ENCODE measurements at regions not wholly inside any gene's neighbourhood (a gene's known extent, or its start where the extent isn't known, plus 50 kb on each side); places are given as distances from the start of the nearest gene placed in this dataset.

DNA sequence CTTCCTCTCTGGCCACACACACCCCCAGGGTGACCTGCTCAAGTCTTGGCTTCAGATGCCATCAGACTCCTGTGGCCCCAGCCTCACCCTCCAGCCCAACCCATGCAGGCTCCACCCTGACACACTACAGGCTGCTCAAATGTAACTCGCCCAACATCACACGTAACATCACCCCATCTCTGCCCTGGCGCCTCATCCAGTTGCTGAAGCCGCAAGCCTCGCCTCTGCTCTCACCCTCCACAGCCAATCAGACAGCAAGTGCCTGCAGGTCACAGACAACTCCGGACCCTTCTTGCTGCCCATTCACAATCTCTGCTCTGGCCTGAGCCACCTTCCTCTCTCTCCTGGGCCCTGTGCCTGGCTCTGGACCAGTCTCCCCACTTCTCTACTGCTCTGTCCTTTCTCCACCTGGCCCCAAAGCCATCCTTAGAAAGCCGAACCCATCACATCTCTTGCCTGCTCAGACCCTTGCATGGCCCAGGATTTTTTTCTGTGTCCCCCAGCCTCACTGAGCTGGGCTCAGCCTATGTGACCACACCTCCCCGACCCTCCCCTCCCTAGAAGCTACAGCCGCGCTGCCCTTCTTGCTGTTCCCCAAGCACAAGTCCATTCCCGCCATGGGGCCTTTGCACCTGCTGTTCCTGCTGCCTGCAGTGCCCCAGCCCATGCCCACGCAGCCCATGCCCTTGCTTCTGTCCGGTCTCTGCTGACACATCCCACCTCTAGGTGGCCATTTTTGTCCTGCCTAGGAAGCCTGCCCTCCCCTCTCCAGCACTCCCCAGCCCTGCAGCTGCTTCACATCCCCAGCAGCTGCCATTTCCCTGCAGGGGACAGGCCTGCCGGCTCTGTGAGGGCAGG lies 333.9 kb downstream of the CTTN start:
- no peak for DNase-seq

DNA sequence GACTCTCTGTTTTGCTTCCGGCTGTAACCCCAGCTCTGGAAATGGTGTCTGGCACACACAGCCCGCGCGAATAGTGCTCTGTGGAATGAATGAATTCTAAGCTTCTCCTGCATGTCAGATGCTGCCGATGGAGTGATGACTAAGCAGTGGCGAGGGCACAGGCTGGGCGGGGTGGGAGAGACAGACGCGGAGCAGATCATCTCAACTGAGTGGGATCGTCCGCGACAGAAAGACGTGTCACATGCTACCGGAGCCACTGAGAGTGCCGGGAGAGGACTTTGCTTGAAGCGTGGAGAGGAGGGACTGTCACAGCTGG lies 334.5 kb downstream of the CTTN start:
- DNase-seq, result peak; percentile 5

DNA sequence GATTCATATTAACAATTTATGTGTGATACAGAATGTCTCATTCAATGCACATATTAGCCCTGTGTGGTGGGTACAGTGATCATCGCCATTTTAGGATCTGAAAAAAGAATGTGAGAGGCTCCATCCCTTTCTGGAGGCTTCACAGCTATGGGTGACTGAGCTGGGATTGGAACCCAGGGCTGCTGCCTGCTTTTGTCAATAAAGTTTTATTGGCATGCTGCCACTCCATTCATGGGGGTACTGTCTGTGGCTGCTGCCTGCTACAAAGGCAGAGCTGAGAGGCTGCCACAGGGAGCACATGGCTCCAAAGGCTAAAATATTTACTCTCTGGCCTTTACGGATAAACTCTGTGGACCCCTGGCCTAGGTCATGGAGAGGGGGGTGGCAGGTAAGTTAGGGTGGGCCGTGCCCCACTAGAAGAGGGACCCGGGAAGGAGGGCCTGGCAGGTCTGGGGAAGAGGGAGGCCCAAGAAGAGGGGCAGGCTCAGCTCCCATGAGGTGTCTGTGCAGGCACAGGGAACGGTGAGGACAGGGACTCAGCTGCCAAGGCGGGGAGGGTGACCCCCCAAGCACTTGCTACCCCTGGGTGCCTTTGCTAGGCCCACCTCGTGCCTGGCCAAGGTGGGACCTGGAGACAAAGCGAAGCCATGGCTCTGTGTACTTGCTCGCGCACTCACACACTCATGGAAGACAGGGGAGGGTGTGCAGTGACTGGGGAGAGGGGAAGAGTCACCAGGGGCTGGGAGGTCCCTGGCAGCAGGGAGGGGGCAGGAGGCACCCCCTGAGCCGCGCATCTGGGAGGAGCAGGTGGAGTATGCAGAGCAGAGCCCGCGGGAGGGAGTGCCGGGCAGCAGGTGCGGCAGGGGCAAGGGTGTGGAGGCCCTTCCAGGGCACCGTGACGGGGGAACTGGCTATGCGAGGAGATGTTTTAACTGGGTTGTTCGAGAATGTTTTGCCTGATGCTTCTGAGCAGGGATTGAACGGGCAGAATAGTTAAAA lies 335.3 kb downstream of the CTTN start:
- DNase-seq, result no peak

DNA sequence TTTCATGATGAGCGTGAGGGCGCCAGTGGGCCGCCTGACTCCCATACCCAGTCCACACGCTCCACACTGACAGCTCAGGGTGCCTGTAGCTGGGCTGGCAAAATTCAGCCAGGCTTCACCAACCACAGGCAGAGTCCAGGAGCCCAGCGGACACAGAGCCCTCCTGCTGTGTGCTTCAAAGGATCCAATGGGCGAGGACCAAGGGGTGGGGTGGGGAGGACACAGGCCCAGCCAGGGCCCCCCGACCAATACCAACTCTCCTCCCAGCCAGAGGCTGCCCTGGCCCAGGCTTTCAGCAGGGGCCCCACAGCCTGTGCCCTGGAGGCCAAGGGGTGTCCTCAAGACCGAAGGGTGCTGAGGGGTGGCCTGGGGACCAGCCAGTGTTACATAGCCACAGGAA lies 336.1 kb downstream of the CTTN start:
- no peak for DNase-seq

DNA sequence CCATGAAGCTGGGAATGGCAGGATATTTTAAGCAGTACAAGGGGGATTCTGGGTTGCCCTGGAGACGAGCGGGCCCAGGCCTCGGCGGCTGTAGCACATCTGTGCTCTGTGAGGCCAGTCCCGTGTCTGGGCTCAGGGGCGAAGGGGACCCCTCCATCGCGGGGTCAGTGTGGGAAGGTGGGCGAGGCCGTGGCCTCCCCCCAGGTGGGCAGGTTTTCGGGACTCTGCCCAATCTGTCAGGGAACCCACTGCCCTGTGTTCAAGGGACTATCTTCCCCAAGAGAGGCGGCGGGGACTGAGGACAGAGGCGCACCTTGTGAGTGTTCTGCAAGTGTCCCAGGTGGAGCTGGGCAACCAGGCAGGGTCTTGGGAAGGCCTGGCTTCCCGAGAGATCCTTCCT lies 336.6 kb downstream of the CTTN start:
- no peak for DNase-seq

DNA sequence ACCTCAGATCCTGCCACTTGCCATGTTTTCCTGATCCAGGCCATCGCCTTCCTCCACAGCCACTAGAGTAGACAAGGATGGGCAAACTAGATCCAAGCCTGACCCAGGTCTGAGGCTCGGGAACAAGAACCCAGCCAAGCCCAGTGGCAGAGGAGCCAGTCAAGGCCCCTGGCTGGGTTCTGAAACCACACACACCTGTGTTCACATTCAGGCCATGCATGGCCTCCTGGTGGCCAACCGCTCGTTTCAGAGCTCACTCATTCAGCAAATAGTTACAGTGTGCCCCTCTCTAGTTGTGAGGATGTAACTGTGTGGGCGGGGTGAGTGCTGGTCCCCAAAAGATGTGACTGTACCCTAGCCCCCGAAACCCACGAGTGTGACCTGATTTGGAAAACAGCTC lies 337.6 kb downstream of the CTTN start:
- no peak for DNase-seq

DNA sequence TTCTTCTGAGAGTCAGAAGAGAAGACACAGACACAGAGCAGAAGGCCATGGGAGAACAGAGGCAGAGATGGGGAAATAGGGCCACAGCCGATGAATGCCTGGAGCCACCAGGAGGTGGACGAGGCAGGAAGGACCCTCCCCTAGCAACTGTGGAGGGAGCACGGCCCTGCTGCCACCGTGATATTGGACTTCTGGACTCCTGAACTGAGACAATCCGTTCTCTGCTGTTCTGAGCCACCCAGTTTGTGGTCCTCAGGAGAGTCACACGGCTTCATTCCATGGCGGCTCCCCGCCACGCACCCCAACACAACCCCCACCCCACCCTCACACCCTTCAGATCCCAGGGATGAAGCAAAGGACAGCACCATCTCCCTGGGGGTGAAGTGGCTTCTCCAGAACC lies 338.1 kb downstream of the CTTN start:
- no peak for DNase-seq

DNA sequence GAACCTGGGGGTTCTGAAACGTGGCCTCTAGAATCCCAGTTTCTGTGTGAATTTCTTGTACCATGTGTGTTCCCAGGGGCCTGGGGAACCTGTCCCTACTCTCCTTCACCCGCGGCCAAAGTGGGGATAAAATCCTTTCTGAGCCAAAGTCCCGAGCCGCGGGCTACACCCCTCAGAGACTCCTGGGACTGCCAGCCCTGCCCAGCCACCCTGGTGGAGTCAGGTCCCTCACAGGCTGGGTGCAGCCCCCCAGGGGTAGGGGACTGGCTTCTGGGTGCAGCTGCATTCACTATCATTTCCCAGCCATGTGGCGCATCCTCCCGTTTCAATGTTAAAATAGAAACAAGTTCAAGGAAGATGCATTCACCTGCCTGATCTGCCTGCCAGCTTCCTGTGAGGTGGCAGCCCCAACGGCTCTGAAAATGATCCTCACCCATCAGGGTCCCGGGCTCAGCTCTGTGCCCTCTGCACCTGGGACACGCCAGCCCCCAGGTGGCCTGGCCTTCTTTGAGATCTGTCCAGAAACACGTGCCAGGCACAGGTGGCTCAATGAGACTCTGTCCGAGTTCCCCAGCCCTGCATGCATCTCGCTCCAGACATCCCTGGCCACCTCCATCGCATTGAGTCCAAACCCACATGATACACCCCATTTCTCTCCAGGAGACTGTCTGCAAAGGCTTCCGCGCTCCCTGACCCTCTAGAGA lies 338.8 kb downstream of the CTTN start:
- DNase-seq, result no peak

DNA sequence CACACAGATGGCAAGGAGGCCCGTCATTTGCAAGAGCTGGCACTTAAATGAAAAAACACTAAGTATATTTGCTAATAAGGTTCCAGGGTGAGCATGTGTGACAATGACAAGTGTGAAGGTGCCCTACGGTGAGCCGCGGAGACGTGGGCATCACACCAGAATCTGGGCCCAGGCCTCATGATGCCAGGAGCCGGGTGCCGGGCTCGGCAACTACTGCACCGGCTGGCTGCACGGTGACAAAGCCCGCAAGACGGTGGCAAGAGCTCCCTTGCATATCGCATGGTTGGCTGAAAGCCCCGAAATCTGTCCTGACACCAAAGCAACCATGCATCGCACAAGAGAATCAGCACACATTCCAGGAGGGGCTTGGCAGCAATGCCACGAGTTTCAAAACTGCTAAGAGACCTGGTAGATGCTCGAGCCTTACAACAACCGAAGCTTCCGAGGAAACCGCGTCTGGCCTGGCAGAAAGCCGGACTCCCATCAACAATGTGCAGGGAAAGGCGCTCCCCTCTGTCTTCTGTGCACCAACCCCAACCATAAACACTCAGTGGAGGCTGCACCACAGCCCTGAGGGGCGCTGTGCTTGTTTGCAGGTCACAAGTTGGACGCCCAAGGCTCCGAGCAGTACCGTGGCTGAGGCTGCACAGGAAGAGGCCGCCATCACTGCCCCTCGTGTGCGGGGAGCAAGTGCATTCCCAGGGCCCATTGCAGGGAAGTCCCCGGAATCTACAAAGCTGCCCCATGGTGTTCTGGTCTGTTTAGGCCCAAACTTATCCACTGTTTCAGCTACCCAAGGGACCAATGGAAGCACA lies 339.7 kb downstream of the CTTN start:
- DNase-seq, result no peak

DNA sequence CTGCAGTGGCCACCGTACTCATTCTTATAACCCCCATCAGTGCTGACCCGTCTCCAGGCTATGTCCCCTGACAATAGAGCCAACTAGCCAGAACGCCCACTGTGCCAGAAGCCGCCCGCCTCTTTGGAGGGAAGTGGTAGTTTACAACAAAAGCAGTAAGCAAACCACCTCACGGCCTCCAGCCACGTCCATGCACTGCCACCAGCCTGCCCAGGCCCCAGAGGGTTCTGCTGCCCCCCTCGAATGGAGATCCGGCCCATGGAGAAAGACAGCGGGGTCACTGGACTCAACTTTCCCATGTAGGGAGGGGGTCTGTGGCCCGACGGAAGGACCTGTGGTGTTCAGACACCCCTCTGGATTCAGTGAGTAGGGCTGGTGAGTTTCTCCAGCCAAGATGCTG lies 340.3 kb downstream of the CTTN start:
- no peak for DNase-seq

DNA sequence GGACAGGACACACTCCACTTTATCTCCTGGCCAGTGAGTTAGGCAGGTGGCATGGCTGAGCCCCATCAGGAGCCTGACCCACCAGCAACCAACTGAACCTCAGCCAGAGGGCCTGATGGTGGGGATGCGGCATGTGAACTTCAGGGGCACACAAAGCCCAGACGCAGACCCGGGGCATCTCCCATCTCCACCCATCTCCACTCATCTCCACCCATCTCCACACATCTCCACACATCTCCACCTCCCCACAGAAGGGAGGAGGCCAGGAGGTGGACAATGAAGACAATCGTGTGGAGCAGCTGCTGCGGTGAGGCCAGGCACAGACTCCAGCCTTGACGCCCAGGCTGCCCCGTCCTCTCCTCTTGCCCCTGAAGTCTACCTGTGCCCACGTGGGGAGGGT lies 340.8 kb downstream of the CTTN start:
- DNase-seq, result no peak

DNA sequence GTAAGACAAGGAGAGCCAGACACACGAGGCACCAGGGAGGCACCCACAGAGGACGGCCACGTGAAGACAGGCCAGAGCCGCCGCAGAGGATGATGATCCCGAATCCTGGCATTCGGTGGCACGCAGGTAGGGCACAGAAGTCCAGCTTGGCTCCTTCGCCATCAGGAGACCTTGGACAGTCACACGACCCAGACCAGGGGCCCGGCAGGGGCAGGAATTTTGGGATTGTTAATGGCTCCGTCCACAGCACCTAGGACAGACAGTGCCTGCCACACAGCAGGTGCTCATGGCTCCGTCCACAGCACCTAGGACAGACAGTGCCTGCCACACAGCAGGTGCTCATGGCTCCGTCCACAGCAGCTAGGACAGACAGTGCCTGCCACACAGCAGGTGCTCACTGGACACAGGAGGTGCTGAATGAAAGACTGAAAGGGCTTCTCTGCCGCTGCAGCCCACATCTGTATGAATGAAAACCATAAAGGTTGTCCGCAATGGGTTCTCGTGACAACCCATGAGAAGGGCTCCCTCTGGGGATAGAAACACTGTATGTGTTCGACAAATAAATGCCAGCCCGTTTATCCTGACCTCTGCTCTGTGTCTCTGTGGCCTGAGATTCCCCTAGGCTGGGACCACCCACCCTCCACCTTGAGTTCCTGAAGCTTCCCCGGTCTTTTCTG lies 341.6 kb downstream of the CTTN start:
- no peak for DNase-seq

DNA sequence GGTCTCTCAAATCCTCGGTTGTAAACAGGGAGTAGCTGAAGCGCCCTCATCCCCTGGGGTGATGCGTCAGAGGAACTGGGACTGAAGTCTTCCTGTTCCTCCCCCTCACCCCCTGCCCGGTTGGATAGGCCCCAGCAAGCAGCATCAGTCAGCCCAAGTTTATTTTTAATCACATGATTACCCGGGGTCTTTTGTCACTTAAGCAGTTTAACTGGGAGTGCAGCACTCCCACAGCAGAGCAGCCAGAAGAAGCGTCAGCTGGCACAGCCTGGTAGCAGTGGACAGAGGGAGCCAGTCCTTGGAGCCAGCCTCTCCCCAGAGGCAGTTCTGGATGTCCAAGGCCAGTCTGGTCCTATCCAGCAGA lies 342.1 kb downstream of the CTTN start:
- no peak for DNase-seq

DNA sequence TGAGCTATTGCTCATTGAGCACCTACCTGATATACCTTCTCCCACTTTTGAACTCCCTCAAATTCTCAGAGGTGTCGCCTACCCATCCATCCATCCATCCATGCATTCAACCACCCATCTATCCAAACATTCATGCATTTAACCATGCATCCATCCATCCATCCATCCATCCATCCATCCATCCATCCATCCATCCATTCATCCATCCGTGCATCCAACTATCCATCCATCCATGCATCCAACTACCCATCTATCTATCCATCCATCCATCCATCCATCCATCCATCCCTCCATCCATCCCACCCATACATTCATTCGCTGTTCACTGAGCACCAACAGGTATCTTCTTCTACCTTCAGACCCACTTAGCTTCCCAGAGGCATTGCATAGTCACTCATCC lies 342.8 kb downstream of the CTTN start:
- no peak for DNase-seq

DNA sequence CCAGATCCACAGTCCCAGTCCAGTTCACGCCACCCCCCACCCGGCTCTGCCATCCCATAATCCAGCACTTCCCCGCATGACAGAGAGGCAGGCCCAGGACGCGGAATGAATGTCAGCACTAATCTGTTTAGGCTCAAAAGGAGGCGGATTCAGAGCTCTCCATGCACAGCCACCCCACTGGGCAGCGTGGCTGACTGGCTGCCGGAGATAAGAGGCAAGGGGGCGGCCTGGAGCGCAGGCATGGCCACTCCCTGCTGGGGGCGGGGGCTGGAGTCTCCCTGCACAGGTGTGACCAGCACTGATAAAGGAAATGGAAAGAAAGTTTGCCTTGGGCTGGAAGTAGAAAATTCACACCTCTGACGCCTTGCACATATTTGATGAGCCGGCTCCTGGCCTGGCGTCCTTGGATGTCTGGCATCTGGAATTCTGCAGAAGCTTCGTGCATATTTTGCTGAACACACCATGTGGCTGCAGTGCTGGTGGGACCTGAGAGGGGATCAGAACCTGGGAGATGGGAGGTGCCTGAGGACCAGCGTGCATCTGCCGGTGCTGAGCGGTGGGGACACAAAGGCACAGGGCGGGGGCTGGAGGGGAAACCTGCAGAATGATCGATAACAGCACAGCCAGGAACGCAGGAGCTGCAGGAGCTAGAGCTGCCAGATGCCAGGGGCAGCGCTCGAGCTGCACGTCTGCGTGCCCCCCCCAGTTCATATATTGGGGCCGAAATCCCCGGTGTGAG lies 344.4 kb downstream of the CTTN start:
- no peak for DNase-seq

DNA sequence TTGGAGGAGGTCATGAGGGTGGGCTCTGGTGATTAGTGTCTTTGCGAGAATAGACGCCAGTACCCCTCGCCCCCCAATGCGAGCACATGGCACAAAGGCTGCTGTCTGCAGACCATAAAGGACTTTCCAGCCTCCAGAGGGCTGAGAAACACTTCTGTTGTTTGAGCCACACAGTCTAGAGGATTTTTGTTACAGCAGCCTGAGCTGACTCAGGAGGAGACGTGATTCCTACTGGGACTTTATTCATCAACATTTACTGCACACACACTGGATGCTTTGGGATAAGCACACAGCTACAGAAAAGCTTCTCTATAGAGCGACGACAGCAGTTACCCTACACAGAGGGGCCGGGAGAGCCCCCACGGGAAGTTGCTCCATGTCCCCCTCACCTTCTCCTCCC lies 345.0 kb downstream of the CTTN start:
- DNase-seq, result no peak

DNA sequence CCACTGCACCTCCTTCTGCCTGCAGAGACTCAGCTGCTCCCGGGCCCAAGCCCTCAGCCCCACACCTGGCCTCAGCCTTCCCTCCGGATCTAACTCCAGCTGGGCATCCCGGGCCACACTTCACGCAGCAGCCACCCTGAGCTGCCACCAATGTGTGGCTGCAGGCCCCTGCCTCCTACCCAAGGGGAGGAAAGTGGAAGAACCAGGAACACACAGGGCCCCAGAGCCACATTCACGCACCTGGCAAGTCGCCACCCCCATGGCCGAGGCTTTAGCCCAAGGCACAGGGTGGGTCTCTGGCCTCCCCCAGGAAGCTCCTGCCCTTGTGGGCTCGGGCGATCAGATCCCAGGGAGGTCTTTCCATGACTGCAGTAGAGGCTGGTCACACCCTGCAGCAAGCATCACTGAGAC lies 345.6 kb downstream of the CTTN start:
- DNase-seq, result no peak

DNA sequence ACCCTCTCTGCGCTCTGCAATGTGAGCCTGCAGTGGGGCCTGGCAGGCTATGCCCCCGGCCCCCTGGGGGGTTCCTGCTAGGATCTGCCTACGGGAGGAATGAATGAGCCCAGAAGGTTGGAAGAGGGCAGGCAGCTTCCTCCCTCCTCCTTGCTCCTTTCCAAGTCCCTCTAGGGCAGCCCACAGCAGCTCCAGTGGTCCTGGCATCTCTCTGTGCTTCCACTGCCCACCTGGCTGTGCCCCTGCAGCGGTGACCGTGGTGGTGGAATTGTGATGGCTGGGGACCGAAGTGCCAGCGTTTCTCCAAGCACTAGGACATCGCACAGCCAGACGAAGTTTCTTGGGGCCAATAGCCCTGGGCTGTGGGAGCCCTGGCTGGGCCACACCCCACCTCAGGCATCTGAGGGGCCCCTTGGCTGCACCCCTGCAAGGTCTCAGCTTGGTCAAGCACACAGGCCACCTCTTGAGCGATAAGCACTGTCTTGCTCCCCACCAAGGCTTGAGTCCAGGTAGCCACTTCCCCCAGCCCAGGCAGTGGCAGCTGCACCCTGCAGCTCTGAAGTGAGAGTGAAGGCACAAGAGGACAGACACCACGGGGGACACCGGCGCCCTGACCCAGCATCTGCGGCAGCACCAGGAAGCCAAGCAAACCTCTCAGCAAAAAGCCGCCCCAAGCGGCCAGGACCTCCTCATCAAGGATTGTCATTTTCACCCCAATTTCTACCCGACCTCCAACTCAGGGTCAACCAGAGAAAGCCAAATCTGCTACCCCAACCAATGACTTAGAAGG lies 346.3 kb downstream of the CTTN start:
- DNase-seq, result no peak

DNA sequence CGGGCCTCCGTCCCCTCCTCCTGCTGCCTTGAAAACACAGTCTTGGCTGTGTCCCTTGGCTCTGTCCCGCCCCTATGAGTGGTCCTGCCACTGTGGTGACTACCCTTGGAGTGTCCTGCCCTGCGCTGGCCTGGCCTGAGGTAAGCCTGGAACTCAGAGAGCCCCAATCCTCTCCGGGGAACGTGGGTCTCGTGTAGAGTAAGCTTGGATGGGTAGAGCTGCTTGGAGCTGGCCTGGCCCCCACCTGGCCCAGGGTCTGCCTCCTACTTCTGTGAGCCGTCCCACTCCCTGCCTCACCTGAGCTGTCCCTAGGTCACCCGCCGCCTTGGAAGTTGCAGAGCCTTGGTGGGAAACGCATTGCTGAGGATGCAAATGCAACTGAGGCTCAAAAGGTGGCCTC lies 347.1 kb downstream of the CTTN start:
- DNase-seq, result no peak

DNA sequence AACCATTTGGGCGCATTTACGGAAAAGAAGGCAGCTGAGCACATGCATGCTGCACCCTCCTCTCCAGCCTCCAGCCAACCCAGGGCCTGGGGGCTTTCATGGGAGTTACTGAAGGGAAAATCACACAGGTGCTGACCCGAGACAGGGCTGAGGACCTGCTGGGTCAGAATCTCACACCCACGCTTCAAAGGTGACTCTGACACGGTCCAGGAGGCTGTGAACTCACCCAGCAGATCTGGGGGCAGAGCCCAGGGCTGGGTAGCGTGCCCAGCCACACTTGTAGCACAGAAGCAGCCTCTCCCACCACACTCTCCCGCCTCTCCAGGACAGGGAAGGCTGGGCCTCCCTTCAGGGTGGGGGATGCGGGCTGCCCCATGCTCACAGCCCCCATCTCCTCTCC lies 347.6 kb downstream of the CTTN start:
- no peak for DNase-seq

Data from fibroblast of skin of back (primary cell).